ENCODE measurements at regions not wholly inside any gene's neighbourhood (a gene's known extent, or its start where the extent isn't known, plus 50 kb on each side); places are given as distances from the start of the nearest gene placed in this dataset.
"Not testable (repeated sequence)": the region's sequence is repeated elsewhere in the genome, so short reads cannot be mapped to it uniquely, and the experiment has no call there.

- no peak overlapping the region for H3K4me3 Mint-ChIP-seq
- no peak for DNase-seq
- H3K4me1 Mint-ChIP-seq, result no peaks in the 10 kb centered on the region
- H3K27ac Mint-ChIP-seq, result no peak overlapping the region
- H3K9me3 Mint-ChIP-seq, result no peaks in the 10 kb centered on the region
- H3K36me3 Mint-ChIP-seq (ENCODE audit: low read depth), result no peaks in the 10 kb centered on the region
- no peaks in the 10 kb centered on the region for H3K27me3 Mint-ChIP-seq
- intact Hi-C loops (cut with micrococcal nuclease), result no loop called here
Observed at GRCh38 chr7:81264116-81264515, 345.3 kb upstream of the SEMA3C start.

- intact Hi-C loops (cut with micrococcal nuclease), result no loop called here
- no peak for DNase-seq
- Mint-ChIP-seq H3K9me3 (no peaks in the 10 kb centered on the region), H3K27ac (no peak overlapping the region), H3K27me3 (no peaks in the 10 kb centered on the region), H3K36me3 (ENCODE audit: low read depth) (no peaks in the 10 kb centered on the region), H3K4me3 (no peak overlapping the region), H3K4me1 (no peaks in the 10 kb centered on the region)
Observed at GRCh38 chr7:81260152-81260551, 341.3 kb upstream of the SEMA3C start.

DNA sequence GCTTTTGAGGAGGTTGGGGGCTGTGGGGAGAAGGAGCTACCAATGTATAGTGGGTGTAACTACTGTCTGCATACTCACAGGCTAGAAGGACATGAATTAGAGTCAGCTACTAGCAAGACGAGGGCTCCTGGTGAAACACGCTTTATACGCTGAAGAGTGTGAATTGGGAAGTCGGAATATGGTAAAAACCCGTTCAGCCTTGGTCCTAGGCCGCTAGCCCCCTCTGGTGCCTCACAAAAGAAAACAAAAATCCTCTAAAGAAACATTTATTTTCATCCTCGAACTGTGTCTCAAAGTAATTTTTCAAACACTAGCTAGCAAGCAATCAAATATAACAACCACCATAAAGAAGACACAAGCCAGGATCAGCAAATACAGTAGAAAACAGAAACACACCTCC lies 338.1 kb upstream of the SEMA3C start:
- Mint-ChIP-seq H3K9me3 (no peaks in the 10 kb centered on the region), H3K27me3 (no peaks in the 10 kb centered on the region), H3K4me1 (no peaks in the 10 kb centered on the region), H3K27ac (no peak overlapping the region), H3K4me3 (no peak overlapping the region), H3K36me3 (ENCODE audit: low read depth) (no peaks in the 10 kb centered on the region)
- intact Hi-C loops (cut with micrococcal nuclease), result no loop called here
- DNase-seq, result no peak

GRCh38 chr7:81248420-81248819 lies 329.6 kb upstream of the SEMA3C start:
- no peak for DNase-seq
- Mint-ChIP-seq H3K4me3 (no peak overlapping the region), H3K27me3 (no peaks in the 10 kb centered on the region), H3K4me1 (no peaks in the 10 kb centered on the region), H3K9me3 (peaks cover 4% of the 10 kb centered on the region), H3K27ac (no peak overlapping the region), H3K36me3 (ENCODE audit: low read depth) (no peaks in the 10 kb centered on the region)
- intact Hi-C loops (cut with micrococcal nuclease), result no loop called here

GRCh38 chr7:81247364-81247763 lies 328.5 kb upstream of the SEMA3C start:
- H3K9me3 Mint-ChIP-seq; H3K27me3 Mint-ChIP-seq; H3K4me3 Mint-ChIP-seq; intact Hi-C loops (cut with micrococcal nuclease); DNase-seq; H3K36me3 Mint-ChIP-seq (ENCODE audit: low read depth); H3K27ac Mint-ChIP-seq; H3K4me1 Mint-ChIP-seq: not testable (repeated sequence)

DNA sequence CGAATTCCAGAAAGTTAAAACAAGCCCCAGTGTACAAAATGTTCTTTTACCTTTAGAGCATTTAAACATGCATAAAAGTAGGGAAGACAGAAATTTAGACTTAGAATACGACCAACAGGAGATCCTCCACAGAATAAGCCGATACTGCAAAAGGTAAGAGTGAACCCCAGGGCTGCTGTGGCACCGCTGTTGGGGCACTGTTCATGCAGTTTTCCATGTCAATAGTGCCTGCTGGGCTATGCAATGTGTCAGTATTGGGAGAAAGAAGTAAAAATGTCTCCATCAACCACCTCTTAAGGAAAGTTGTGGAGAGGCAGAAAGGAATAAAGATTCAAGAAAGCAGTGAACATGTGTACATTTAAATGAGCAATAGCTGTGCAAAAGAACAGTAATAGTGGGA lies 326.5 kb upstream of the SEMA3C start:
- intact Hi-C loops (cut with micrococcal nuclease), result no loop called here
- no peak for DNase-seq
- H3K4me1 Mint-ChIP-seq, result no peaks in the 10 kb centered on the region
- H3K9me3 Mint-ChIP-seq, result peaks cover 4% of the 10 kb centered on the region
- no peak overlapping the region for H3K27ac Mint-ChIP-seq
- no peaks in the 10 kb centered on the region for H3K36me3 Mint-ChIP-seq (ENCODE audit: low read depth)
- H3K4me3 Mint-ChIP-seq, result no peak overlapping the region
- H3K27me3 Mint-ChIP-seq, result no peaks in the 10 kb centered on the region

DNA sequence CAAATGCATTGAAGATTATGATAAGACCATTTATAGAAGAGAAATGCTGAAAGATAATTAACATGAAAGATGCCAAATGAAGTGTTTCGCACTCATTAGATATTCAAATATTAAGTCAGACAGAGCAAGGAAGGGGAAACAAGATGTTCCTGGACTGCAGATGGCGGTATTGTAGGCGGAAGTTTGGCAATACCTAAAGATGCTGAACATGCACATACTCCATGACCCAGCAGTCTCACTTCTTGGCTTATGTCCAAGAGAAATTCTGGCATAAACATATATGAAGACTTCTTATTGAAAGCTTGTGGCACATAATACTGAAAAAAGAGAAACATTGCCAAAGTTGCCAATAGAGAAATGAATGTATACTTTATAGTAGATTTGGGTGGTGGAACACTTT lies 325.4 kb upstream of the SEMA3C start:
- intact Hi-C loops (cut with micrococcal nuclease), result no loop called here
- H3K27me3 Mint-ChIP-seq, result no peaks in the 10 kb centered on the region
- no peak overlapping the region for H3K27ac Mint-ChIP-seq
- no peaks in the 10 kb centered on the region for H3K4me1 Mint-ChIP-seq
- H3K4me3 Mint-ChIP-seq, result no peak overlapping the region
- peaks cover 4% of the 10 kb centered on the region for H3K9me3 Mint-ChIP-seq
- no peak for DNase-seq
- H3K36me3 Mint-ChIP-seq (ENCODE audit: low read depth), result no peaks in the 10 kb centered on the region

DNA sequence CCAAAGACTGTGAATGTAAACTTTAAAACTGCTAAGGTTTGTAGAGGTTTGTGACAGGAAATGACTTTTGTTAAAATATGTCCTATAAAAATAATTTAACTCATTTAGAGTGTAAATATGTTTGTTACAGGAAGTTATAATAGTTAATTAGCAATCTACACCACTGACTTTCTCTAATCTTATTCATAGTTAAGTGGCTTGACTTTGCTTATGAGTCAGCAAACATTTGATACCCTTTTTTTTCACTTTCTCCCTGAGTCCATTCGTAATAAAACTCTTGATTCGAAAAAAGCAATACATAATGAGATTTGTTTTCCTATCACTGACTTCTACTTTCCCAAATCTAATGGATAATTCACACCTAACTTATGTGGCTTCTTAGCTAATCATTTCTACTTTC lies 317.7 kb upstream of the SEMA3C start:
- intact Hi-C loops (cut with micrococcal nuclease), result no loop called here
- H3K27me3 Mint-ChIP-seq, result no peaks in the 10 kb centered on the region
- no peak for DNase-seq
- no peaks in the 10 kb centered on the region for H3K36me3 Mint-ChIP-seq (ENCODE audit: low read depth)
- no peak overlapping the region for H3K27ac Mint-ChIP-seq
- no peak overlapping the region for H3K4me3 Mint-ChIP-seq
- H3K4me1 Mint-ChIP-seq, result no peaks in the 10 kb centered on the region
- H3K9me3 Mint-ChIP-seq, result no peaks in the 10 kb centered on the region

- Mint-ChIP-seq H3K4me3 (no peak overlapping the region), H3K27ac (no peak overlapping the region), H3K27me3 (no peaks in the 10 kb centered on the region), H3K4me1 (no peaks in the 10 kb centered on the region), H3K9me3 (no peaks in the 10 kb centered on the region), H3K36me3 (ENCODE audit: low read depth) (no peaks in the 10 kb centered on the region)
- intact Hi-C loops (cut with micrococcal nuclease), result no loop called here
- no peak for DNase-seq
Observed at GRCh38 chr7:81235997-81236396, 317.1 kb upstream of the SEMA3C start.

GRCh38 chr7:81234896-81235295 lies 316.0 kb upstream of the SEMA3C start:
- no peaks in the 10 kb centered on the region for H3K36me3 Mint-ChIP-seq (ENCODE audit: low read depth)
- no peaks in the 10 kb centered on the region for H3K4me1 Mint-ChIP-seq
- intact Hi-C loops (cut with micrococcal nuclease), result no loop called here
- H3K27me3 Mint-ChIP-seq, result no peaks in the 10 kb centered on the region
- no peak overlapping the region for H3K4me3 Mint-ChIP-seq
- DNase-seq, result no peak
- H3K27ac Mint-ChIP-seq, result no peak overlapping the region
- H3K9me3 Mint-ChIP-seq, result no peaks in the 10 kb centered on the region

DNA sequence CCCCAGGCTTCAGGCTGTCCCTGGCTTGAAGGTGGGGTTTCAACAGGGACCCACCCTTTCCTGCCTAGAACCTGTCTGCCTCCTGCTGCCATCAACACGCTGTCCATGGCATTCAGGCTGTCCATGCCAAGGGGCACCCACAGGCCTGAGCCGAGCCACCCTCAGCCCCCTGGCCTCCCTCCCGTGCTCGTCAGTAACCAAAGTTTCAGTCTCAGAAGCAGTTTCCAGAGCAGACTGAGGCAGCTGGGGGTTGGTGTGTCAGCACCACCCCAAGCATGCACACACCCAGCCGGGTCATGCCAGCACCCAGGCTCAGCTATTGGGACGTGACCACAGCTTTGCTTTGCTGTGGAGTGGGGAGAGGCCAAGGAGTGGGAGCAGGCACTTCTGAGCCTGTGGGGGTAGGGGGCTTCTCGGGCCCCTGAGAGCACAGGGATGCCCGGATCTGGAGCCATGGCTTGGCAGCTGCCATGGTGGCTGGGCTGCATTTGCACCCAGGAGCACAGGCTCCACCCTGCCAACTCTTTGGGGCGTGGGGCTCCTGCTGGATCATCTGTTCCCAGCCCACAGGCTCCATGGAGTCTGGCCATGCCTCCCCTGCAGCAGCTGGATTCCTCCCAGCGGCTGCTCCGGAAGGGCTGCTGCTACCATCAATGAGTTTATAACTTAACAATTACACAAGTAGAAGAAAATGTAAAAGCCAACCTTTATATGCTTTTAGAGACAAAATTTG lies 314.5 kb upstream of the SEMA3C start:
- H3K9me3 Mint-ChIP-seq, result no peaks in the 10 kb centered on the region
- no peak for DNase-seq
- no peak overlapping the region for H3K4me3 Mint-ChIP-seq
- no peaks in the 10 kb centered on the region for H3K27me3 Mint-ChIP-seq
- no peaks in the 10 kb centered on the region for H3K4me1 Mint-ChIP-seq
- no peaks in the 10 kb centered on the region for H3K36me3 Mint-ChIP-seq (ENCODE audit: low read depth)
- intact Hi-C loops (cut with micrococcal nuclease), result no loop called here
- no peak overlapping the region for H3K27ac Mint-ChIP-seq

- H3K9me3 Mint-ChIP-seq, result no peaks in the 10 kb centered on the region
- DNase-seq, result no peak
- no peaks in the 10 kb centered on the region for H3K36me3 Mint-ChIP-seq (ENCODE audit: low read depth)
- no peaks in the 10 kb centered on the region for H3K27me3 Mint-ChIP-seq
- H3K27ac Mint-ChIP-seq, result no peak overlapping the region
- no peaks in the 10 kb centered on the region for H3K4me1 Mint-ChIP-seq
- no peak overlapping the region for H3K4me3 Mint-ChIP-seq
- intact Hi-C loops (cut with micrococcal nuclease), result no loop called here
Observed at GRCh38 chr7:81232084-81232799, 313.4 kb upstream of the SEMA3C start.

GRCh38 chr7:81231301-81231838 lies 312.5 kb upstream of the SEMA3C start:
- H3K36me3 Mint-ChIP-seq (ENCODE audit: low read depth), result no peaks in the 10 kb centered on the region

GRCh38 chr7:81226234-81226633 lies 307.4 kb upstream of the SEMA3C start:
- Mint-ChIP-seq H3K9me3 (no peaks in the 10 kb centered on the region), H3K4me3 (no peak overlapping the region), H3K36me3 (ENCODE audit: low read depth) (no peaks in the 10 kb centered on the region), H3K27ac (no peak overlapping the region), H3K4me1 (no peaks in the 10 kb centered on the region), H3K27me3 (no peaks in the 10 kb centered on the region)
- no peak for DNase-seq
- intact Hi-C loops (cut with micrococcal nuclease), result no loop called here

More at GRCh38 chr7:81231301-81231838, 312.5 kb upstream of the SEMA3C start:
- intact Hi-C loops (cut with micrococcal nuclease), result no loop called here
- H3K9me3 Mint-ChIP-seq, result no peaks in the 10 kb centered on the region
- no peak for DNase-seq
- H3K27ac Mint-ChIP-seq, result no peak overlapping the region
- no peaks in the 10 kb centered on the region for H3K4me1 Mint-ChIP-seq
- no peaks in the 10 kb centered on the region for H3K27me3 Mint-ChIP-seq
- H3K4me3 Mint-ChIP-seq, result no peak overlapping the region
